ENCODE measurements at regions not wholly inside any gene's neighbourhood (a gene's known extent, or its start where the extent isn't known, plus 50 kb on each side); places are given as distances from the start of the nearest gene placed in this dataset.
"Not testable (repeated sequence)": the region's sequence is repeated elsewhere in the genome, so short reads cannot be mapped to it uniquely, and the experiment has no call there.

GRCh38 chr5:10126900-10127299 lies 122.8 kb downstream of the ATPSCKMT start:
- DNase-seq, result no peak

- no peak for DNase-seq
Observed at GRCh38 chr5:10125116-10125515, 124.6 kb downstream of the ATPSCKMT start.

GRCh38 chr5:10124287-10124686 lies 125.4 kb downstream of the ATPSCKMT start:
- DNase-seq, result no peak

GRCh38 chr5:10123254-10123989 lies 126.3 kb downstream of the ATPSCKMT start:
- no peak for DNase-seq

- no peak for DNase-seq
Observed at GRCh38 chr5:10122076-10122726, 127.5 kb downstream of the ATPSCKMT start.

GRCh38 chr5:10120934-10121333 lies 128.8 kb downstream of the ATPSCKMT start:
- no peak for DNase-seq

- no peak for DNase-seq
Observed at GRCh38 chr5:10118150-10118549, 131.5 kb downstream of the ATPSCKMT start.

GRCh38 chr5:10116594-10116993 lies 133.1 kb downstream of the ATPSCKMT start:
- no peak for DNase-seq

- no peak for DNase-seq
Observed at GRCh38 chr5:10115669-10116068, 134.0 kb downstream of the ATPSCKMT start.

- no peak for DNase-seq
Observed at GRCh38 chr5:10111571-10111970, 138.1 kb downstream of the ATPSCKMT start.

- DNase-seq, result no peak
Observed at GRCh38 chr5:10110228-10110627, 139.5 kb downstream of the ATPSCKMT start.

GRCh38 chr5:10109299-10109698 lies 140.4 kb downstream of the ATPSCKMT start:
- no peak for DNase-seq

GRCh38 chr5:10106806-10107205 lies 142.9 kb downstream of the ATPSCKMT start:
- DNase-seq, result no peak

- DNase-seq, result no peak
Observed at GRCh38 chr5:10106285-10106684, 143.4 kb downstream of the ATPSCKMT start.

GRCh38 chr5:10102706-10103497 lies 146.8 kb downstream of the ATPSCKMT start:
- DNase-seq, result no peak

- not testable (repeated sequence) for DNase-seq
Observed at GRCh38 chr5:10102235-10102634, 147.5 kb downstream of the ATPSCKMT start.

GRCh38 chr5:10099548-10099947 lies 150.1 kb downstream of the ATPSCKMT start:
- no peak for DNase-seq

GRCh38 chr5:10091701-10092100 lies 158.0 kb downstream of the ATPSCKMT start:
- DNase-seq, result no peak

GRCh38 chr5:10090074-10090473 lies 159.6 kb downstream of the ATPSCKMT start:
- DNase-seq, result no peak

GRCh38 chr5:10085185-10085584 lies 164.5 kb downstream of the ATPSCKMT start:
- no peak for DNase-seq

GRCh38 chr5:10081584-10081983 lies 168.1 kb downstream of the ATPSCKMT start:
- no peak for DNase-seq

GRCh38 chr5:10077791-10078545 lies 171.7 kb downstream of the ATPSCKMT start:
- DNase-seq, result no peak
